WTC11 (cell line): ENCODE measurements at regions not wholly inside any gene's neighbourhood (a gene's known extent, or its start where the extent isn't known, plus 50 kb on each side); places are given as distances from the start of the nearest gene placed in this dataset.

ENCODE experiments used
- ETV6 ChIP-seq: sonication (generic); formaldehyde crosslinking; IDR thresholded peaks from 2 replicates; pipeline ENCODE4 v1.8.1; 2022; ENCODE audit warnings: mild to moderate bottlenecking, missing genetic modification reagents
- FOXP1 ChIP-seq: sonication (generic); formaldehyde crosslinking; IDR thresholded peaks from 2 replicates; pipeline ENCODE4 v1.8.0; 2022; ENCODE audit warnings: missing genetic modification reagents, mild to moderate bottlenecking, moderate library complexity, borderline replicate concordance
- GRHL2 ChIP-seq: fragments of 250-450 bp; sonication (Bioruptor Pico); IDR thresholded peaks from 2 replicates; pipeline ENCODE4 v1.8.0; 2022; ENCODE audit warnings: mild to moderate bottlenecking, moderate library complexity; ENCODE audit not compliant: insufficient replicate concordance, severe bottlenecking
- SMAD4 ChIP-seq: sonication (generic); formaldehyde crosslinking; IDR thresholded peaks from 2 replicates; pipeline ENCODE4 v1.8.0; 2022; ENCODE audit warnings: mild to moderate bottlenecking, missing genetic modification reagents
- TF ChIP-seq, protein P1 (sequence below): fragments of 200-600 bp; IDR thresholded peaks from 2 replicates; pipeline ENCODE4 v1.8.0; 2022; ENCODE audit warnings: antibody characterized with exemption
- TF ChIP-seq, protein P2 (sequence below): sonication (generic); formaldehyde crosslinking; IDR thresholded peaks from 2 replicates; pipeline ENCODE4 v1.8.1; 2022; ENCODE audit warnings: low read depth, missing genetic modification reagents, borderline replicate concordance
- TF ChIP-seq, protein P3 (sequence below): sonication (generic); formaldehyde crosslinking; conservative IDR thresholded peaks from 2 replicates; pipeline ENCODE4 v1.8.1; 2022; ENCODE audit warnings: mild to moderate bottlenecking, missing genetic modification reagents

DNA sequence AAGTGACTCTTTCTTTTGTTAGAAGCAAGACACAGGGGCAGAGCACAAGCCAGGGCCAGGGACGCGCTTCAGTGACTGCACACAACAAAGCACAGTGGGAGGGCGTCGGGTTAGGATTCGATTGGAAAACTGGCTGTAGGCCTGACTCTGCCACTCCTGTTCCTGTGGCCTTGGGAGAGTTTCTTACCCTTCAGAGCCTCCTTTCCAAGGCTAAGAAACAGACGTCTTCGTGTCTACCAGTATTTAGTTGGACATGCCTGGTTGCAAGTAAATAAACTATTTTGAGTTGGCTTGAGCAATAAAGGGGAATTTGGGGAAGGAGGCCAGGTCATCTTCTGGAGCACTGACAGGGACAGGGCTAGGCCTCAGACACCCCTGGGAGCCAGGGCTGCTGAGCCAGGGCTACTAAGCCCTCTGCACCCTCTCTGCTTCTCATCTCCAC, 549.1 kb downstream of the INSC start:
- TF ChIP-seq, protein P1, sequence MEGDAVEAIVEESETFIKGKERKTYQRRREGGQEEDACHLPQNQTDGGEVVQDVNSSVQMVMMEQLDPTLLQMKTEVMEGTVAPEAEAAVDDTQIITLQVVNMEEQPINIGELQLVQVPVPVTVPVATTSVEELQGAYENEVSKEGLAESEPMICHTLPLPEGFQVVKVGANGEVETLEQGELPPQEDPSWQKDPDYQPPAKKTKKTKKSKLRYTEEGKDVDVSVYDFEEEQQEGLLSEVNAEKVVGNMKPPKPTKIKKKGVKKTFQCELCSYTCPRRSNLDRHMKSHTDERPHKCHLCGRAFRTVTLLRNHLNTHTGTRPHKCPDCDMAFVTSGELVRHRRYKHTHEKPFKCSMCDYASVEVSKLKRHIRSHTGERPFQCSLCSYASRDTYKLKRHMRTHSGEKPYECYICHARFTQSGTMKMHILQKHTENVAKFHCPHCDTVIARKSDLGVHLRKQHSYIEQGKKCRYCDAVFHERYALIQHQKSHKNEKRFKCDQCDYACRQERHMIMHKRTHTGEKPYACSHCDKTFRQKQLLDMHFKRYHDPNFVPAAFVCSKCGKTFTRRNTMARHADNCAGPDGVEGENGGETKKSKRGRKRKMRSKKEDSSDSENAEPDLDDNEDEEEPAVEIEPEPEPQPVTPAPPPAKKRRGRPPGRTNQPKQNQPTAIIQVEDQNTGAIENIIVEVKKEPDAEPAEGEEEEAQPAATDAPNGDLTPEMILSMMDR, result no peak
- TF ChIP-seq SMAD4 (no peak), GRHL2 (CRISPR knock-in tag) (no peak), ETV6 (no peak), FOXP1 (no peak)
- TF ChIP-seq, protein P2, sequence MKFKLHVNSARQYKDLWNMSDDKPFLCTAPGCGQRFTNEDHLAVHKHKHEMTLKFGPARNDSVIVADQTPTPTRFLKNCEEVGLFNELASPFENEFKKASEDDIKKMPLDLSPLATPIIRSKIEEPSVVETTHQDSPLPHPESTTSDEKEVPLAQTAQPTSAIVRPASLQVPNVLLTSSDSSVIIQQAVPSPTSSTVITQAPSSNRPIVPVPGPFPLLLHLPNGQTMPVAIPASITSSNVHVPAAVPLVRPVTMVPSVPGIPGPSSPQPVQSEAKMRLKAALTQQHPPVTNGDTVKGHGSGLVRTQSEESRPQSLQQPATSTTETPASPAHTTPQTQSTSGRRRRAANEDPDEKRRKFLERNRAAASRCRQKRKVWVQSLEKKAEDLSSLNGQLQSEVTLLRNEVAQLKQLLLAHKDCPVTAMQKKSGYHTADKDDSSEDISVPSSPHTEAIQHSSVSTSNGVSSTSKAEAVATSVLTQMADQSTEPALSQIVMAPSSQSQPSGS (CRISPR knock-in tag), result no peak
- TF ChIP-seq, protein P3, sequence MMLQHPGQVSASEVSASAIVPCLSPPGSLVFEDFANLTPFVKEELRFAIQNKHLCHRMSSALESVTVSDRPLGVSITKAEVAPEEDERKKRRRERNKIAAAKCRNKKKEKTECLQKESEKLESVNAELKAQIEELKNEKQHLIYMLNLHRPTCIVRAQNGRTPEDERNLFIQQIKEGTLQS (CRISPR knock-in tag), result no peak
